GM12891 (cell line): ENCODE measurements at regions not wholly inside any gene's neighbourhood (a gene's known extent, or its start where the extent isn't known, plus 50 kb on each side); places are given as distances from the start of the nearest gene placed in this dataset.

Experiments used
- PAX5 ChIP-seq: IDR thresholded peaks from 2 replicates; pipeline ENCODE4 v1.6.1; 2011; ENCODE audit warnings: low read length, moderate library complexity, mild to moderate bottlenecking; ENCODE audit not compliant: insufficient read depth, severe bottlenecking
- POLR2A ChIP-seq: IDR thresholded peaks from 2 replicates; pipeline ENCODE4 v1.6.1; 2011; ENCODE audit warnings: low read depth, low read length, control low read depth
- POLR2AphosphoS5 ChIP-seq: IDR thresholded peaks from 2 replicates; pipeline ENCODE4 v1.6.1; 2011; ENCODE audit warnings: low read depth, low read length, control low read depth
- POU2F2 ChIP-seq: IDR thresholded peaks from 2 replicates; pipeline ENCODE4 v1.6.1; 2011; ENCODE audit warnings: low read depth, mild to moderate bottlenecking, control low read depth, low read length, moderate library complexity
- SPI1 ChIP-seq: IDR thresholded peaks from 2 replicates; pipeline ENCODE4 v1.6.1; 2011; ENCODE audit warnings: low read depth, low read length, control low read depth
- TAF1 ChIP-seq: IDR thresholded peaks from 2 replicates; pipeline ENCODE4 v1.6.1; 2011; ENCODE audit warnings: low read depth, low read length, control low read depth

GRCh38 chr9:28301281-28301680, 728.0 kb upstream of the C9orf72 start:
- TF ChIP-seq POLR2A (no peak), POLR2AphosphoS5 (no peak), SPI1 (no peak), TAF1 (no peak), POU2F2 (no peak), PAX5 (no peak)
